Fibroblast of villous mesenchyme (primary cell): ENCODE measurements at regions not wholly inside any gene's neighbourhood (a gene's known extent, or its start where the extent isn't known, plus 50 kb on each side); places are given as distances from the start of the nearest gene placed in this dataset. TPM values are rescaled to one million over a fixed set of nuclear protein-coding genes. Genes with fewer than 3 reads are reported as not detected.
"Not testable (repeated sequence)": the region's sequence is repeated elsewhere in the genome, so short reads cannot be mapped to it uniquely, and the experiment has no call there.

Source experiments
- DNase-seq: peaks from one replicate; pipeline ENCODE4 v3.0.0-alpha.2; 2010; ENCODE audit warnings: low read depth
- H3K4me3 ChIP-seq: 2 replicates; pipeline ENCODE4 v1.5.1; 2011; ENCODE audit warnings: low read depth, mild to moderate bottlenecking, low read length
- CTCF ChIP-seq: IDR thresholded peaks from 2 replicates; pipeline ENCODE4 v1.5.1; 2012; ENCODE audit warnings: low read depth, mild to moderate bottlenecking, low read length; ENCODE audit not compliant: insufficient read depth
- small RNA-seq: library from RNA; depleted of rRNA; stranded (forward); fragments of <200 nt; gene quantifications from one replicate; pipeline ENCODE3, GENCODE V24; 2012

GRCh38 chr6:80425089-80425823, 318.8 kb downstream of the BCKDHB start:
- TF ChIP-seq CTCF: no peak
- DNase-seq: peak; percentile 93
- H3K4me3 ChIP-seq: no peak overlapping the region

GRCh38 chr6:80411486-80411885, 305.0 kb downstream of the BCKDHB start:
- TF ChIP-seq CTCF: no peak
- no peak overlapping the region for H3K4me3 ChIP-seq
- DNase-seq: no peak

- DNase-seq: peak; percentile 14
- not testable (repeated sequence) for H3K4me3 ChIP-seq
These were observed 301.5 kb downstream of the BCKDHB start for GRCh38 chr6:80407976-80408375.

DNA sequence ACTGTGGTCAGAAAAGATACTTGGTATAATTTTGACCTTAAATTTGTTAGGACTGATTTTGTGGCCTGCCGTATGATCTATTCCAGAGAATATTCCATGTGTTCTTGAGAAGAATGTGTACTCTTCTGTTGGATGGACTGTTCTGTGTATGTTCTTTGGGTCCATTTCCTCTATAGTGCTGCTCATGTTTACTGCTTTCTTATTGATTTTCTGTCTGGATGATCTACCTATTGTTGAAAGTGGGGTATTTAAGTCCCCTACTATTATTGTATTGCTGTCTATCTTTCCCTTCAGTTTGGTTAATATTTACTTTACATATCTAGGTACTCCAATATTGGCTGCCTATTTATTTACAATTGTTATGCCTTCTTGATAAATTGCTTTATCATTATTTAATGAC, 298.4 kb downstream of the BCKDHB start:
- H3K4me3 ChIP-seq: no peak overlapping the region
- DNase-seq: no peak
- TF ChIP-seq CTCF: no peak

- no peak overlapping the region for H3K4me3 ChIP-seq
- no peak for TF ChIP-seq CTCF
These were observed 296.9 kb downstream of the BCKDHB start for GRCh38 chr6:80403365-80403764.

GRCh38 chr6:80402266-80402665, 295.8 kb downstream of the BCKDHB start:
- TF ChIP-seq CTCF: no peak
- no peak overlapping the region for H3K4me3 ChIP-seq
- DNase-seq: peak; percentile 2

More at GRCh38 chr6:80403365-80403764, 296.9 kb downstream of the BCKDHB start:
- no peak for DNase-seq

Small RNA genes lying in the stretch of these regions (small RNA-seq; reads per million reads assigned to genes)
- gene AL596028.1: not detected
- not detected for gene RNA5SP210
